BLaER1 (cell line): ENCODE measurements at regions not wholly inside any gene's neighbourhood (a gene's known extent, or its start where the extent isn't known, plus 50 kb on each side); places are given as distances from the start of the nearest gene placed in this dataset.

ENCODE experiments used
- H3K27ac ChIP-seq: shearing (Covaris generic); formaldehyde crosslinking; 2 replicates; pipeline ENCODE4 v1.8.1; 2022
- H3K27me3 ChIP-seq: shearing (Covaris generic); formaldehyde crosslinking; 2 replicates; pipeline ENCODE4 v1.8.1; 2022
- H3K36me3 ChIP-seq: shearing (Covaris generic); formaldehyde crosslinking; 2 replicates; pipeline ENCODE4 v1.8.1; 2022
- H3K4me1 ChIP-seq: shearing (Covaris generic); formaldehyde crosslinking; 2 replicates; pipeline ENCODE4 v1.8.1; 2022
- H3K4me2 ChIP-seq: shearing (Covaris generic); formaldehyde crosslinking; 2 replicates; pipeline ENCODE4 v1.8.1; 2022
- H3K4me3 ChIP-seq: shearing (Covaris generic); formaldehyde crosslinking; 2 replicates; pipeline ENCODE4 v1.8.1; 2022
- H3K9ac ChIP-seq: shearing (Covaris generic); formaldehyde crosslinking; 2 replicates; pipeline ENCODE4 v1.8.1; 2022
- H3K9me3 ChIP-seq: shearing (Covaris generic); formaldehyde crosslinking; 2 replicates; pipeline ENCODE4 v1.8.1; 2022
- H4K20me1 ChIP-seq: shearing (Covaris generic); formaldehyde crosslinking; 2 replicates; pipeline ENCODE4 v1.8.1; 2022
- Cebpa-rat ChIP-seq: shearing (Covaris generic); IDR thresholded peaks from 2 replicates; pipeline ENCODE4 v1.8.1; 2022

- H3K36me3 ChIP-seq = no peaks in the 10 kb centered on the region
- no peaks in the 10 kb centered on the region for H3K9me3 ChIP-seq
- H4K20me1 ChIP-seq = no peaks in the 10 kb centered on the region
- TF ChIP-seq Cebpa-rat = no peak
- no peak overlapping the region for H3K9ac ChIP-seq
- H3K27me3 ChIP-seq = no peaks in the 10 kb centered on the region
- H3K4me2 ChIP-seq = no peak overlapping the region
- peaks cover 41% of the 10 kb centered on the region for H3K4me1 ChIP-seq
- no peak overlapping the region for H3K4me3 ChIP-seq
- no peak overlapping the region for H3K27ac ChIP-seq
Observed at GRCh38 chr17:73749337-73749823, 105.1 kb upstream of the SDK2 start.

- Histone ChIP-seq H3K9me3 (no peaks in the 10 kb centered on the region), H3K4me3 (no peak overlapping the region), H3K27me3 (no peaks in the 10 kb centered on the region), H3K36me3 (no peaks in the 10 kb centered on the region), H3K9ac (no peak overlapping the region), H3K4me2 (no peak overlapping the region), H3K27ac (no peak overlapping the region), H3K4me1 (peaks cover 36% of the 10 kb centered on the region), H4K20me1 (no peaks in the 10 kb centered on the region)
- TF ChIP-seq Cebpa-rat = no peak
Observed at GRCh38 chr17:73749928-73750605, 105.8 kb upstream of the SDK2 start.

DNA sequence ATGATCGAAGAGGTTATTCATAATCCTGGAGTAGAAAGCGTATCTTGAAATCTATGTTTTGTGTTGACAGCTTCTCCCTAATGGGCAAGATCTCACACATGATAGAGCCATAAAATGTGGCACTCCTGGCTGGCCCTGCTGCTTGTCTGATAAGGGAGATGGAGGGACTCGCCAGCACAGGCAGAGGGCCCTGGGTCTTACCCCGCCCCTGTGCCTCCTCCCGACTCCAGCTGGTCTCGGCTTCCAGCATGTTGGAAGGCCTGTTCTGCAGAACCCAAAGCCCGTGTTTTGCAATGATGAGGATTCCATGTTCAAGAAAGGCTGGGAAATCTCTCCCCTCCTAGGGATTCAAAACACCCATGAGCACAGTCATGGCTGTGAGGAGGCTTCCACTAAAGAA lies 106.7 kb upstream of the SDK2 start:
- H3K4me2 ChIP-seq = no peak overlapping the region
- H3K27ac ChIP-seq = no peak overlapping the region
- no peak overlapping the region for H3K9ac ChIP-seq
- no peaks in the 10 kb centered on the region for H3K27me3 ChIP-seq
- H3K9me3 ChIP-seq = no peaks in the 10 kb centered on the region
- no peaks in the 10 kb centered on the region for H4K20me1 ChIP-seq
- no peak for TF ChIP-seq Cebpa-rat
- no peak overlapping the region for H3K4me3 ChIP-seq
- H3K4me1 ChIP-seq = peaks cover 33% of the 10 kb centered on the region
- no peaks in the 10 kb centered on the region for H3K36me3 ChIP-seq

DNA sequence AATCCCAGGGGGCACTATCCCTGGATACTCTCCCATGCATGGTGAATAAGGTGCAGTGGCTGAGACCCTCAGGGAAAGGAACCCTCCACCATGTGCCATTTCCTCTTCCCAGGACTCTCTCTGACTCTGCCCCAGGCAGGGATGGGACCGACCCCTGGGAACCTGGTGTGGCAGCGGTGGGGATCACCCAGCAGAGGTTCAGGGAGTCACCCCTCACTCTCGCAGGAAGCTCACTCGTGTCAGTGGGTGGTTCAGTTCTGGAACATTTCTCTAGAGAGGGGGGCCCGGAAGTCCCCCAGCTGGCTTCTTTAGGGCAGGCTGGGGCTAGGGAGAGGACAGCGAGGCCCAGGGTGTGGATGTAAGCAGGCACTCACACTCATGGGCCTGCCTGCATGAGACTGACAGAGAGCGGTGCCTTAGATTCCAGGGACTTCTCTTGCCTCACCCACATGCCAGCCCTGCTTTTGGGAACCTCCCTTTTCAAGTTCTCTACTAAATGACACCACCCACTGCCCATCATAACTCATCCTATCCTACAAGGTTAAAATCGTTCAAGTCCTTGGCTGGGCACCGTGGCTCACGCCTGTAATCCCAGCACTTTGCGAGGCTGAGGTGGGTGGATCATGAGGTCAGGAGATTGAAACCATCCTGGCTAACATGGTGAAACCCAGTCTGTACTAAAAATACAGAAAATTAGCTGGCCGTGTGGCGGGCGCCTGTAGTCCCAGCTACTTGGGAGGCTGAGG lies 109.7 kb upstream of the SDK2 start:
- Histone ChIP-seq H4K20me1 (no peaks in the 10 kb centered on the region), H3K9ac (no peak overlapping the region), H3K4me1 (peaks cover 42% of the 10 kb centered on the region), H3K9me3 (no peaks in the 10 kb centered on the region), H3K4me3 (no peak overlapping the region), H3K4me2 (peak overlapping the region; percentile 23), H3K36me3 (no peaks in the 10 kb centered on the region), H3K27ac (no peak overlapping the region), H3K27me3 (no peaks in the 10 kb centered on the region)
- no peak for TF ChIP-seq Cebpa-rat

- H3K4me1 ChIP-seq = peaks cover 52% of the 10 kb centered on the region
- H3K36me3 ChIP-seq = no peaks in the 10 kb centered on the region
Observed at GRCh38 chr17:73754886-73755400, 110.7 kb upstream of the SDK2 start.

DNA sequence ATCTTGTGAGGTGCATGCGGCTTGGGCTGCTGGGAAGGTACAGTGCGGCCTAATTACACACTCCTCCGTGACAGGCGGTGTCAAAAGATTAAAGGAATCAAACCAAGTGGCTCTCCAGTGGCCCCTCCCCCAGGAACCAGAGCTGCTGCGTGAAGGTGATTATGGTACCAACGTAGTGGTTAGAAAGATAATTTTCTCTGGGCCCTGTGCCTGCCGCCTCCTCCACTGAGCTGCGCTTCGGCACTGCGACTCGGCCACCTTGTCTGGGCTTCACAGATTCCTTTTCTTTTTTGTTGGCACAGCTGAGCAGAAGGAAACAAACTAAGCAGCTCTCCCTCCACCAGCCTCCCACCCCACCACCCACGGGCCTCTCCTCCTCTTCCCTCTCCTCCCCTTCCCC lies 113.2 kb upstream of the SDK2 start:
- peaks cover 72% of the 10 kb centered on the region for H3K4me1 ChIP-seq
- no peak overlapping the region for H3K4me3 ChIP-seq
- H3K27me3 ChIP-seq = no peaks in the 10 kb centered on the region
- no peak overlapping the region for H3K27ac ChIP-seq
- no peaks in the 10 kb centered on the region for H3K9me3 ChIP-seq
- no peak for TF ChIP-seq Cebpa-rat
- no peaks in the 10 kb centered on the region for H3K36me3 ChIP-seq
- H3K9ac ChIP-seq = no peak overlapping the region
- peak overlapping the region; percentile 47 for H3K4me2 ChIP-seq
- H4K20me1 ChIP-seq = no peaks in the 10 kb centered on the region

More at GRCh38 chr17:73754886-73755400, 110.7 kb upstream of the SDK2 start:
- Histone ChIP-seq H3K9me3 (no peaks in the 10 kb centered on the region), H3K9ac (no peak overlapping the region), H3K4me2 (no peak overlapping the region), H3K4me3 (no peak overlapping the region), H3K27me3 (no peaks in the 10 kb centered on the region), H4K20me1 (no peaks in the 10 kb centered on the region), H3K27ac (no peak overlapping the region)
- no peak for TF ChIP-seq Cebpa-rat

GRCh38 chr17:73758245-73758644 lies 114.0 kb upstream of the SDK2 start:
- peaks cover 72% of the 10 kb centered on the region for H3K4me1 ChIP-seq
- no peak for TF ChIP-seq Cebpa-rat
- H3K4me3 ChIP-seq = no peak overlapping the region
- peak overlapping the region; percentile 71 for H3K4me2 ChIP-seq
- H3K27me3 ChIP-seq = no peaks in the 10 kb centered on the region
- no peaks in the 10 kb centered on the region for H4K20me1 ChIP-seq
- no peaks in the 10 kb centered on the region for H3K9me3 ChIP-seq
- H3K9ac ChIP-seq = no peak overlapping the region
- H3K27ac ChIP-seq = no peak overlapping the region
- no peaks in the 10 kb centered on the region for H3K36me3 ChIP-seq

- Histone ChIP-seq H3K9me3 (no peaks in the 10 kb centered on the region), H3K4me2 (peak overlapping the region; percentile 71), H3K27me3 (no peaks in the 10 kb centered on the region), H3K9ac (no peak overlapping the region), H3K27ac (no peak overlapping the region), H4K20me1 (no peaks in the 10 kb centered on the region), H3K4me1 (peaks cover 65% of the 10 kb centered on the region), H3K36me3 (no peaks in the 10 kb centered on the region), H3K4me3 (no peak overlapping the region)
- no peak for TF ChIP-seq Cebpa-rat
Observed at GRCh38 chr17:73759324-73759723, 115.1 kb upstream of the SDK2 start.

DNA sequence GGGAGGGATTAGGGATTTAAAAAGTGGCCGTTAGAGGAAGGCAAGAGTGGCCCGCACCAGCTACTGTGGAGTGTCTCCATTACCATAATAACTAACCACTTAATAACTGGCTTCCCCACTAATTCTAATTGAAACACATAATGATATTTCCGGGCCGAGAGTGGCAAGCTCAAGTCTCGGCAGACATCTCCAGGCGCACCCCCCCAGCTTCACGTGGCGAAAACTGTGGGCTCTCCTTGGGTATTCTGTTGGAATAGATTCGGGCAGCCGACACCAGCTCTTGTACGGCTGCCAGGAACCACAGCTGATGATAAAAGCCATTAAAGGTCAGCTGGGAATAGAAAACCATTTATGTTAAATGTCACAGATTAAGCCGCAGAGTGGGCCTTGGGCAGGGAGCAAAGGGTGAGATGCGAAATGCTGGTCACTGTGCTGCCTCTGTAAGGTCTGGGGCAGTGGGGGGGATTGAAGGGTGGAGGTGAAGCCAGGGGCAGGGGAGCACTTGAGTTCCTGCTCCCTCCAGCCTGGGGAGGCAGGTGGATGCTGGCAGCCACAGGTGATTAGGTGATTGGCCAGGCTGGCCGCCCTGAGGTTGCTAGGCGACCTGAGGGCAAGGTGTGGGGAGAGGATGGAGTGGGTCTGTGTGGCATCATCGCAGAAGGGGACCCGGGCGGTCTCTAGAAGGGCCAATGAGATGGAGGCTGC lies 115.6 kb upstream of the SDK2 start:
- no peak overlapping the region for H3K9ac ChIP-seq
- H3K9me3 ChIP-seq = no peaks in the 10 kb centered on the region
- H3K36me3 ChIP-seq = no peaks in the 10 kb centered on the region
- H3K27ac ChIP-seq = no peak overlapping the region
- no peak overlapping the region for H3K4me3 ChIP-seq
- no peaks in the 10 kb centered on the region for H4K20me1 ChIP-seq
- H3K27me3 ChIP-seq = no peaks in the 10 kb centered on the region
- peaks cover 65% of the 10 kb centered on the region for H3K4me1 ChIP-seq
- peak overlapping the region; percentile 71 for H3K4me2 ChIP-seq
- no peak for TF ChIP-seq Cebpa-rat

DNA sequence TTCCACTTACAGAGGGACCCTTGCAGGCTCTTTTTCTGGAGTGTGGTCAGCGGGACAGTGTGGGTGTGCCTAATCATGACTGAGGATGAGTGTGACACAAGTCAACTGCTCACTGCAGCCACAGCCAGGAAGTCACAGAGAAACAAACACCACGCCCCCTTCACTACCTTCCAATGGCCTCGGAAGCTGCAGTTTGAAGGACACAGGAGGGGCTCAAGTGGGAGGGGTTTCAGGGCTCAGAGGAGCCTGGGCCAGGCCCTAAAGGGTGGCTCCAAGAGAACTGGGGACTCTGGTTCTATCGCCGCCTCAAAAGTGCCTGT lies 116.2 kb upstream of the SDK2 start:
- H3K27ac ChIP-seq = no peak overlapping the region
- H3K36me3 ChIP-seq = no peaks in the 10 kb centered on the region
- H3K9me3 ChIP-seq = no peaks in the 10 kb centered on the region
- H3K27me3 ChIP-seq = no peaks in the 10 kb centered on the region
- no peak for TF ChIP-seq Cebpa-rat
- no peak overlapping the region for H3K9ac ChIP-seq
- peak overlapping the region; percentile 71 for H3K4me2 ChIP-seq
- H4K20me1 ChIP-seq = no peaks in the 10 kb centered on the region
- no peak overlapping the region for H3K4me3 ChIP-seq
- peaks cover 65% of the 10 kb centered on the region for H3K4me1 ChIP-seq
